NB4 (cell line): ENCODE measurements at regions not wholly inside any gene's neighbourhood (a gene's known extent, or its start where the extent isn't known, plus 50 kb on each side); places are given as distances from the start of the nearest gene placed in this dataset.

Experiments
- MYC ChIP-seq: IDR thresholded peaks from 2 replicates; pipeline ENCODE4 v1.6.1; 2011; ENCODE audit warnings: low read depth, low read length
- POLR2A ChIP-seq: IDR thresholded peaks from 2 replicates; pipeline ENCODE4 v1.6.1; 2011; ENCODE audit warnings: mild to moderate bottlenecking; ENCODE audit not compliant: insufficient read length; ENCODE audit errors: extremely low read depth
- TF ChIP-seq, protein P1 (sequence below): IDR thresholded peaks from one replicate; pipeline ENCODE4 v1.5.1; 2012; ENCODE audit warnings: low read depth, low read length
- TF ChIP-seq, protein P2 (sequence below): IDR thresholded peaks from 2 replicates; pipeline ENCODE4 v1.6.1; 2011; ENCODE audit warnings: low read depth, low read length

DNA sequence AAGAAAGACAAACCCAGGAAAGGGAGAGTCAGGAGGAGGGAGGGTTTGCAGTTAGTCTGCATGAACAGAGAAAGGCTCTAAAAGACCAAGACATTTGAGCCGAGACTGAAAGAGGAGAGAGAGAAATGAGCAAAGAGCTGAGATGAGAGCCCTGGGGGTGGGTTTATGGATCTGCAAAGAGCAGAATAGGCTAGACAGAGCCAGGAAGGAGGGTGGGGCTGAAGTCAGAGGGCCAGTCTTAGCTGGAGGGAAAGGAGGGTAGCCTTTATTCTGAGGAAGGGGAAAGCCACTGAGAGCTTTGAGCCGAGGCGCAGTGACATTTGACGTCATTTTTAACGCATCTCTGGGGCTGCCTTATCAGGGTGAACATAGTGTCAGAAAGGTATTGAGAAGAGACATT lies 85.7 kb upstream of the CDH13 start:
- TF ChIP-seq POLR2A = no peak
- TF ChIP-seq, protein P1, sequence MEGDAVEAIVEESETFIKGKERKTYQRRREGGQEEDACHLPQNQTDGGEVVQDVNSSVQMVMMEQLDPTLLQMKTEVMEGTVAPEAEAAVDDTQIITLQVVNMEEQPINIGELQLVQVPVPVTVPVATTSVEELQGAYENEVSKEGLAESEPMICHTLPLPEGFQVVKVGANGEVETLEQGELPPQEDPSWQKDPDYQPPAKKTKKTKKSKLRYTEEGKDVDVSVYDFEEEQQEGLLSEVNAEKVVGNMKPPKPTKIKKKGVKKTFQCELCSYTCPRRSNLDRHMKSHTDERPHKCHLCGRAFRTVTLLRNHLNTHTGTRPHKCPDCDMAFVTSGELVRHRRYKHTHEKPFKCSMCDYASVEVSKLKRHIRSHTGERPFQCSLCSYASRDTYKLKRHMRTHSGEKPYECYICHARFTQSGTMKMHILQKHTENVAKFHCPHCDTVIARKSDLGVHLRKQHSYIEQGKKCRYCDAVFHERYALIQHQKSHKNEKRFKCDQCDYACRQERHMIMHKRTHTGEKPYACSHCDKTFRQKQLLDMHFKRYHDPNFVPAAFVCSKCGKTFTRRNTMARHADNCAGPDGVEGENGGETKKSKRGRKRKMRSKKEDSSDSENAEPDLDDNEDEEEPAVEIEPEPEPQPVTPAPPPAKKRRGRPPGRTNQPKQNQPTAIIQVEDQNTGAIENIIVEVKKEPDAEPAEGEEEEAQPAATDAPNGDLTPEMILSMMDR = no peak
- TF ChIP-seq, protein P2, sequence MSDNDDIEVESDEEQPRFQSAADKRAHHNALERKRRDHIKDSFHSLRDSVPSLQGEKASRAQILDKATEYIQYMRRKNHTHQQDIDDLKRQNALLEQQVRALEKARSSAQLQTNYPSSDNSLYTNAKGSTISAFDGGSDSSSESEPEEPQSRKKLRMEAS = no peak
- no peak for TF ChIP-seq MYC
